ENCODE measurements at regions not wholly inside any gene's neighbourhood (a gene's known extent, or its start where the extent isn't known, plus 50 kb on each side); places are given as distances from the start of the nearest gene placed in this dataset.

GRCh38 chr6:37105148-37106050 is 64.6 kb upstream of the PIM1 start:
- H3K9me3 Mint-ChIP-seq (ENCODE audit: insufficient read depth): no peaks in the 10 kb centered on the region
- peak overlapping the region; percentile 15 for H3K27ac Mint-ChIP-seq
- ATAC-seq (ENCODE audit: low read depth): no peak
- H3K27me3 ChIP-seq (replicated peaks in 1 of 4; ENCODE audit: control extremely low read depth in 1 of 4, control insufficient read depth in 3 of 4, insufficient read depth in 4 of 4, low read length in 3 of 4): no peaks in the 10 kb centered on the region
- no peaks in the 10 kb centered on the region for H3K27me3 Mint-ChIP-seq
- H2AFZ ChIP-seq (ENCODE audit: insufficient read depth, low read depth, low read length, poor library complexity, severe bottlenecking): no peak overlapping the region
- H3K27ac ChIP-seq (ENCODE audit: low read length in 2 of 2): no peak overlapping the region
- H3K9ac ChIP-seq (ENCODE audit: low read length): no peak overlapping the region
- ChIA-PET POLR2A (no interaction called here), CTCF (no interaction called here)
- H3K36me3 ChIP-seq (replicated peaks in 1 of 2; ENCODE audit: control extremely low read depth in 1 of 2, control insufficient read depth in 1 of 2, extremely low read depth in 1 of 2, insufficient read depth in 2 of 2, low read length in 1 of 2): no peaks in the 10 kb centered on the region
- peaks cover 34% of the 10 kb centered on the region for H3K4me1 Mint-ChIP-seq
- no peak overlapping the region for H3K4me2 ChIP-seq (replicated peaks; ENCODE audit: low read depth, low read length, poor library complexity, severe bottlenecking)
- no peak overlapping the region for H3K4me3 Mint-ChIP-seq
- TF ChIP-seq EZH2 (IDR thresholded peaks at IDR 0.05; ENCODE audit: borderline replicate concordance, insufficient read depth, low read depth, low read length, poor library complexity, severe bottlenecking): no peak
- no peak for TF ChIP-seq CTCF (IDR thresholded peaks at IDR 0.05)
- WGBS (ENCODE audit: insufficient coverage): no CpG with 5 or more reads among the region's 6 CpGs
- DNase-seq: no peak
- no peaks in the 10 kb centered on the region for H3K79me2 ChIP-seq (ENCODE audit: control insufficient read depth, insufficient read depth, low read length)
- H4K20me1 ChIP-seq (ENCODE audit: control insufficient read depth, insufficient read depth, low read length, poor library complexity, severe bottlenecking): no peaks in the 10 kb centered on the region
- H3K9me3 ChIP-seq (ENCODE audit: control extremely low read depth in 1 of 3, control insufficient read depth in 2 of 3, insufficient read depth in 1 of 3, low read length in 2 of 3): no peaks in the 10 kb centered on the region
- peaks cover 28 to 36% of the 10 kb centered on the region in 2 donors for H3K4me1 ChIP-seq (ENCODE audit: control insufficient read depth in 2 of 2, insufficient read depth in 2 of 2, low read length in 2 of 2)
- intact Hi-C loops (cut with micrococcal nuclease): no loop called here
- H3K4me3 ChIP-seq (ENCODE audit: control extremely low read depth in 1 of 5, extremely low read depth in 1 of 5, insufficient read depth in 1 of 5, low read depth in 2 of 5, low read length in 4 of 5): no peak overlapping the region

GRCh38 chr6:37106051-37106363 is 63.9 kb upstream of the PIM1 start:
- no peaks in the 10 kb centered on the region for H3K79me2 ChIP-seq (ENCODE audit: control insufficient read depth, insufficient read depth, low read length)
- H2AFZ ChIP-seq (ENCODE audit: insufficient read depth, low read depth, low read length, poor library complexity, severe bottlenecking): no peak overlapping the region
- no peak overlapping the region for H3K4me3 Mint-ChIP-seq
- no peaks in the 10 kb centered on the region for H4K20me1 ChIP-seq (ENCODE audit: control insufficient read depth, insufficient read depth, low read length, poor library complexity, severe bottlenecking)
- H3K9me3 ChIP-seq (ENCODE audit: control extremely low read depth in 1 of 3, control insufficient read depth in 2 of 3, insufficient read depth in 1 of 3, low read length in 2 of 3): no peaks in the 10 kb centered on the region
- H3K27me3 ChIP-seq (replicated peaks in 1 of 4; ENCODE audit: control extremely low read depth in 1 of 4, control insufficient read depth in 3 of 4, insufficient read depth in 4 of 4, low read length in 3 of 4): no peaks in the 10 kb centered on the region
- ATAC-seq (ENCODE audit: low read depth) (no peak), DNase-seq (no peak)
- ChIA-PET CTCF (no interaction called here), POLR2A (no interaction called here)
- H3K27ac Mint-ChIP-seq: no peak overlapping the region
- intact Hi-C loops (cut with micrococcal nuclease): no loop called here
- no peaks in the 10 kb centered on the region for H3K36me3 ChIP-seq (replicated peaks in 1 of 2; ENCODE audit: control extremely low read depth in 1 of 2, control insufficient read depth in 1 of 2, extremely low read depth in 1 of 2, insufficient read depth in 2 of 2, low read length in 1 of 2)
- H3K4me2 ChIP-seq (replicated peaks; ENCODE audit: low read depth, low read length, poor library complexity, severe bottlenecking): no peak overlapping the region
- H3K9ac ChIP-seq (ENCODE audit: low read length): no peak overlapping the region
- H3K4me1 Mint-ChIP-seq: peaks cover 30% of the 10 kb centered on the region
- H3K9me3 Mint-ChIP-seq (ENCODE audit: insufficient read depth): no peaks in the 10 kb centered on the region
- no peak for TF ChIP-seq CTCF (IDR thresholded peaks at IDR 0.05)
- TF ChIP-seq EZH2 (IDR thresholded peaks at IDR 0.05; ENCODE audit: borderline replicate concordance, insufficient read depth, low read depth, low read length, poor library complexity, severe bottlenecking): no peak
- no peaks in the 10 kb centered on the region for H3K27me3 Mint-ChIP-seq
- H3K4me1 ChIP-seq (ENCODE audit: control insufficient read depth in 2 of 2, insufficient read depth in 2 of 2, low read length in 2 of 2): peaks cover 25 to 30% of the 10 kb centered on the region in 2 donors
- H3K27ac ChIP-seq (ENCODE audit: low read length in 2 of 2): no peak overlapping the region
- H3K4me3 ChIP-seq (ENCODE audit: control extremely low read depth in 1 of 5, extremely low read depth in 1 of 5, insufficient read depth in 1 of 5, low read depth in 2 of 5, low read length in 4 of 5): no peak overlapping the region

Data from B cell (primary cell).